ENCODE measurements at regions not wholly inside any gene's neighbourhood (a gene's known extent, or its start where the extent isn't known, plus 50 kb on each side); places are given as distances from the start of the nearest gene placed in this dataset.
"Not testable (repeated sequence)": the region's sequence is repeated elsewhere in the genome, so short reads cannot be mapped to it uniquely, and the experiment has no call there.

DNA sequence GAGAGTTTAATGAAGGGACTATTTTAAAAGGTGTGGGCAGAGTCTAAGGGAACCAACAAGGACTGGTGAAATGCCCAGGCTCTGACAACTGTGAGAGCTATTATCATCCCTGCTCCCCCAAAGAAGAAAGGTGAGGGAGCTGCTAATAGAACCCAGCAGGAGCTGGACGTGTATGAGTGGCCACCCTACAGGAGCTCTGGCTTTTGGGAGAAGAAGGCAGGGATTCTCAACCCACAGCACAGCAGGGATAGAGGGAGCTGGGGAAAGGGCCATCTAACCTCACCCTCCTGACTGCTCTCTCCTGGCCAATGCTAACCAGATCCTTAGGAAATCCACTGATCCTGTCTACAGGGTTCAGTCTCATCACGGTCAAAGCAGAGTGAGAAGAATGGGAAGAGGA, 57.1 kb downstream of the GRIN2B start:
- DNase-seq (ENCODE audit: low spot score) = no peak

DNA sequence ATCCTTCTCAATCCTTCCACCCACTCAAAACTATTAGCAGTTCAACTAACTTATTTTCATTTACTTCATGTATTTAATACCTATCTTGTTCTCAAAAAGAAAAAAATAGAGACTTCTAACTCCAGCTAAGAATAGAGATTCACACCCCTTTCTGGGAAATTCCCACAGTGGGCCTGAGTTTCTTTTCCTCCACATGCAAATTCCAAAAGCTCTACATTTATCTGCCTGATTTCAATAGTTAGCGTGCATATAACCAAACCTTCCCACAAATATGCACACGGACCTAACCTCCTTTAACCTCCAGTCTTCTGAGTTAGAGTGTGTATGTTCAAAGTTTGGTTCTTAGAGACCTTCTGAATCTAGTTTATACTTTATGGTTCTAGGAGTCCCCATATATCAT, 62.5 kb downstream of the GRIN2B start:
- ATAC-seq = no peak
- DNase-seq (ENCODE audit: low spot score) = no peak

More for the DNA sequence above, 57.1 kb downstream of the GRIN2B start:
- no peak for ATAC-seq

DNA sequence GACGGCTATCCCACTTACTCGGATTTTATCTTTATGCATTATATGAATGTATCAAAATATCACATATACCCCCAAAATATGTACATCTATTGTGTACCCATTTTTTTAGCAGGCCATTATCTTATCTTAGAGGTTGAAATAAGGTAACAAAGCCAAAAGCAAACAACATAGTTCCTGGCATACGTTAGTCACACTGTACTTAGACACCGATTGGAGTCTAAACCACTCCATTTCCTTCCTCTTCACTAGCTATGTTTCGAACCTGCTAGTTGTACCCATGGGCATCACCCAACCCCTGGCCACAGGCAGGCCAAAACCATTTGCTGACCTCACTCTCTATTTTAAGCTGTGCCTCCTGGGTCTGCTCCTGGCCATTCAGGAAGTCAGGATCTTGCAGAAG, 66.3 kb downstream of the GRIN2B start:
- DNase-seq (ENCODE audit: low spot score) = no peak
- ATAC-seq = no peak

DNA sequence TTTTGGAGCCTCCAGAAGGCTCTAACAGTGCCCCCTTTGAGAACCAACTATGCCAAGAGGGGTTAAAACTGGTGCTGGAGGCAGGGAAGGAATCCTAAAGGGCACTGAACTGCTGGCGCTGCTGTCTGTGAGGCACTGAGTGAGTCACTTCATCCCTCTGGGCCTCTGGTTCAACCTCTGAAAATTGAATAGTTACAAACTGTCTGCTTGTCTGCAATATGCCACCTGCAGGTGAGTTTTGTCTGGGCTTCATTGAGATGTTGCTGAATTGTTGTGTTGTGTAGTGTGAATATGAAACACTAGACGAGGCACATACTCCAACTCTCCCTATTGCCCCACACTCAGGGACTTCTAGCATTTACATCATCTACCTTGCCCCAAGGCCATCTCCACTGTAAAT, 68.0 kb downstream of the GRIN2B start:
- ATAC-seq = no peak
- no peak for DNase-seq (ENCODE audit: low spot score)

DNA sequence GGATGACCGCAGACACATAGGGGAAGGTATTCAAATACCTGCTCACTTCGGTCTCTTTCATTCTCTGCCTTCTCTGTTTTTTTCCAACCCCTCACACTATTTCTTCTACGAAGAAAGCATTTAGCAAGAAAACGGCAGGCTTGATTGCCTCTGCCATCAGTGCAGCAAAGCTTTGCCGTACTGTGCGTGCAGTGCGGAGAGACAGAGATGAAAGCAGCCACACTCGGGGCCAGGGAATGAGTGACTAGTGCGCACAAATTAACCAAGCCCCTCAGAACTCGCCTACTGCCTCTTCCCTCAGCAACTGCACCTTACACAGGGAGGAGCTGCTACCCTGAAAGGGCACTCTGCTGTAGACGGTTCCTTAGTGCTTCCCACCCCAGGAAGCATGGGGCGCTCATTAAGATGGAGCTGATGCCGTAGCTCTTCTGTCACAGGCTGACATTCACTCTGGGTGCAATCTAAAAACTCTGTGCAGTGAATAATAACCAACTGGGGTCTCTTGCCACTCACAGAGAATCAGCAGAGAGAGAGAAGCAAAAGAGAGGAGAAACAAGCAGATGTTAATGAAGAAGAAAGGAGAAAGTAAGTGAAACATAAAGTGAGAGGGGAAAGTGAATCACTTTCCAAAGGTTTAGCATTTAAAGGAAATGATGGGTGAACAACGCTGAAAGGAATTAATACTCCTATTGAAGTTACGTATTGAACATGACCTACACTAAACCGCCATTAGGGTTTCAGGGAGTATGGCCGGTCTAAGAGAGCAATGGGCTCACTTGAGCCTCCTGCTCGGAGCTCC, 69.4 kb downstream of the GRIN2B start:
- DNase-seq (ENCODE audit: low spot score) (no peak), ATAC-seq (no peak)

DNA sequence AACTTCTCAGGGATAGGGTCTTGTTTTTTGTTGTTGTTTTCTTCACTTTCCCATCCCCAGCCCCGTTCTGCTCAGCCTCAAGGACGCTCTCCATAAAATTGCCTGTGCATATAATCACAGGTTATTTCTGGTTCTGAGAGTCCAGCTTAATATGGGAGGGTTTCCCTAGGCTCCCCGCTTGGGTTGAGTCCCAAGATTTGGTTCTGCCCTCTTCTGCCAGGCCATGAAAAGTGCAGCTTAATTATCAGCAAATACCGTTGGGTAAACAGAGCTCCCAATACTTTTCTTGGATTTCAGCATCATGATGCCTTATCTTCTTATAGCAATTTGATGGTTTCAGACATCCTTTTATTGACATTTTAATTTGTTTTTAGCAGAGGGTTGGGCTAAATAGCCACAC, 75.6 kb downstream of the GRIN2B start:
- no peak for DNase-seq (ENCODE audit: low spot score)
- ATAC-seq = no peak

DNA sequence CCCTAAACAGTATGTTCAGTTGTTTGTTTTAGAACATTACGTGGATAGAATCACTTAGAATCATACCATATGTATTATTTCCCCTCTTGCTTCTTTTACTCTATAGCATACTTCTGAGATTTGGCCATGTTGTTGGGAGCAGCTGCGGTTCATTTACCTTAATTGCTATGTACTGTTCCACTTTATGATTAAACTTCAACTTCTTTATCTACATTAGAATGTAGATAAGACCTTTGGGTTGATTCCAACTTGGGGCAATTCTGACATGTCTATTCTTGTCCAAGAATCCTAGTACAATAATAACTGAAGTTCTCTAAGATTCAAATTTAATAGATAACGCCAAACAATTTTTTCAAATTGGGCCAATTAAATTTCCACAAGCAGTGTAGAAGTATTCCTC, 80.7 kb downstream of the GRIN2B start:
- no peak for DNase-seq (ENCODE audit: low spot score)
- no peak for ATAC-seq

DNA sequence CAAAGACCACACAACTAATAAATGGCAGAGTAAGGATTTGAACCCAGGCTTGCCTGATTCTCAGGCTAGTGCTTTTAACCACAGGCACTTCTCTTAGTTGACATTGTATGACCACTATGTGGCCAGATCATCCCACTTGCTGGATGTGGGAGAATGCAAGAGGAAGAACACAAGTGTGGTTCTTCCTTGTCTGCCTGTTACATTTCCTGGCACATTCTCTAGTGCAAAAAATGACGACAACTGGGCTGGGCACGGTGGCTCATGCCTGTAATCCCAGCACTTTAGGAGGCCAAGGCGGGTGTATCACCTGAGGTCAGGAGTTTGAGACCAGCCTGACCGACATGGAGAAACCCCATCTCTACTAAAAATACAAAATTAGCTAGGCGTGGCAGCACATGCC, 83.0 kb downstream of the GRIN2B start:
- not testable (repeated sequence) for ATAC-seq; DNase-seq (ENCODE audit: low spot score)

DNA sequence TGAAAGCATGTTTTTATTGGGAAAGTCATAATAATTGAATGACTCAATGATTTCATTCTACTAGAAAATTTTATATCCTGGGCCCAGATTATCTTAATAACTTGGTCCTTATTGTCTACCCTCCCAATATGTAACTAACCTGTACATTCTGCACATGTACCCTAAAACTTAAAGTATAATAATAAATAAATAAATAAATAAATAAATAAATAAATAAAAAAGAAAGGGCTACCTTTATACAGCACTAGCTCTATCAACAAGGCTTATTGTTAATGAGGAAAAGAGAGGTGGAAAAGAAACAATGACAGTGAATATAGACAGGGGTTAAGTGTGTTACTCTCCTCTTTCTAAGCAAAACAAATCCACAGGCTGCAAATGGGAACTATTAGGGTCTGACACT, 83.6 kb downstream of the GRIN2B start:
- no peak for ATAC-seq
- no peak for DNase-seq (ENCODE audit: low spot score)

DNA sequence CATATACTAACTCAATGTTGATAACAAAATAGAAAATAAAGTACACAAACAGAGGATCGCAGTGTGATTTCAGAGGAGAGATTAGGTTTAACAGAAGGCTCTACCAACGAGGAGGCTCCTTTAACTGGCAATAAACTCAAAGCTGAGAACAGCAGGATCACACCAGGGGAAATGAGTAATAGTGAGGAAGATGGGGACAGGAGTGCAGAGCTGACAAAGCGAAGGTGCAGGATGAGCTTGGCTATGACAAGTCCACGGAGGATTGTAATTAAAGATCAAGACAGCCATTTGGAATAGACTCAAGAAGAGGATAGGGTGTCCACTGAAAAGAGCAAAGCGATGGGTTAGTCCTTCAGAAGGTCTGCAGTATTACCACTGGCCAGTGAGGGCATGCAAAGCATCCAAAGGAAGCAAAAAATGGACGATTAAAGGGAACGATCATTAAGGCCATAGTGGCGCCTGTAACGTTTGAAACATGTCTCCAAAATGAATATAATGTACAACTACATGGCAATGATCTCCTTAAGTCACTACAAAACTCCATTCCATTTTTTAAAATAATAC, 85.3 kb downstream of the GRIN2B start:
- no peak for DNase-seq (ENCODE audit: low spot score)
- no peak for ATAC-seq

DNA sequence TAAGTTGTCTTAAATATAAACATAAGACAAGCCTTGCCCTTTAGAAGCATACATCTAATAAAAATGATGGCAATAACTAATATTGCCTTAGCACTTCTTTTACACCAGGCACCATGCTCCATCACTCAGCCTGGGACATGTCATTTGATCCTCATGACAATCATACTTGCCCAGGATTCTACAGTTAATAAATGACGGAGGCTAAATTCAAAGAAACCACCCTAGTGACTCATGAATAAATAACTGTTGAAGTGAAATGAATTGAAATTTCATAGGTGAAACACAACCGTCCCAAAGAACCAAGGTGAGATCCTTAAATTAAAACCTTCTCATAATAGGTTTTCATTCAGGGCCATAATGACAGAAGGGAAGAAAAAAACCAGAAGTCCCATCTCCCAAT, 89.5 kb downstream of the GRIN2B start:
- DNase-seq (ENCODE audit: low spot score) (no peak), ATAC-seq (no peak)

DNA sequence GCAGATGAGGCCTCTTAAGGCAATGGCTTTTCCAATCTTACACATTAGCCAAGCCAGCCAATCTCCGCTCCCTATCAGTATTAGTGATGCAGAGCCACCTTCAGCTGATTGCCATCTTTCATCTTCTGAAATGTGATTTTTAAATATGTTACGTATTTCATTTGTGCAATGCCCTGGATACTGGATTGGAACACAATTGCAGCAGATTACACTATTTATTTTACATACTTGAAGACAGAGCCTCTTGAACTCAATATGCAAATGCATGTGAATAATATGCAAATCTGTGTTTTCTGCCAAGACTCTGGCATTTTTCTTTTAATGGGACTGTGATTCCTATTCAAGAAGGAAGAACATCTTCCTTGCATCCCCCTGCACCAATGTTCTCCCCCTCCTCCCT, 90.5 kb downstream of the GRIN2B start:
- ATAC-seq = no peak
- DNase-seq (ENCODE audit: low spot score) = no peak

DNA sequence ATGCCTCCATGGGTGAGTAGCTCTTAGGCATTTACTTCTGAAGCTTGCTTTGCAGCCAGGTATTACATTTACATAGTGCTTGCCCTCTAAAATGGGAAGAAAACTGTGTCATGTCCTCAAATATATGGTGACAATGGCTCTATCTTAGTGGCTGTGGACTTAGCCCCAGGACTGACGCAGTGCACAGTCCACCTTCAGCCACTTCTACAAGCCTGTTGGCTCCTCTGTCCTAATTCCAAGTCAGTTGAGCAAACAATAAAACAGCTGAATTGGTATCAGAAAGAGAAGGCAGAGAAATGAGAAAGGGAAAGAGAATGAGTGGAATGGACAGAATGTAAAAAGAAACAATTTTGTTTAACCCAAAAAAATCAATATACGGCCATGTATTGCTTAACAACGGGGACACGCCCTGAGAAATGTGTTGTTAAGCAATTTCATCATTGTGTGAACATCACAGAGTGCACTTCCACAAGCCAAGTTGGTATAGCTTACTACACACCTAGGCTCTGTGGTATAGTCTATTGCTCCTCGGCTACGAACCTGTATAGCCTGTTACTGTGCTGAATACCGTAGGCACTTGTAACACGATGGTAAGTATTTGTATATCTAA, 93.5 kb downstream of the GRIN2B start:
- ATAC-seq = peak; percentile 95
- no peak for DNase-seq (ENCODE audit: low spot score)

DNA sequence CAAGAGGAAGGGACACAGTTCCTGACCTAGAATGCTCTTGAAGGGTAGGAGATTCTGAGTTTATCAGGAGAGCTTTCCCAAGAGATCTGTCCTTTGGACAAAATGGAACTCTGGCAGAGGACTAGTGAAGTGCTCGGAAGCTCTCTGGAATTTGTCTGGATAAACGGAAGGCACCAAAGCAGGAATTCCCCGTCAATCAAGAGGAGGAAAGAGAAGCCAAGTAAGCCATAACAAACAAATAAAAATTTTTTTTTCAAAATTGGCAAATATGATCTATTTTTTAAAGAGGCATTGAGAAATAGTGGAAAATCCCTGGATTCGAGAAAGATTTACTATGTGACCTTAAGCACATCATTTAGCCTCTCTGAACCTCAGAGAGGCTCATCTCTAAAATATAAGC, 99.2 kb downstream of the GRIN2B start:
- DNase-seq (ENCODE audit: low spot score) (no peak), ATAC-seq (no peak)

DNA sequence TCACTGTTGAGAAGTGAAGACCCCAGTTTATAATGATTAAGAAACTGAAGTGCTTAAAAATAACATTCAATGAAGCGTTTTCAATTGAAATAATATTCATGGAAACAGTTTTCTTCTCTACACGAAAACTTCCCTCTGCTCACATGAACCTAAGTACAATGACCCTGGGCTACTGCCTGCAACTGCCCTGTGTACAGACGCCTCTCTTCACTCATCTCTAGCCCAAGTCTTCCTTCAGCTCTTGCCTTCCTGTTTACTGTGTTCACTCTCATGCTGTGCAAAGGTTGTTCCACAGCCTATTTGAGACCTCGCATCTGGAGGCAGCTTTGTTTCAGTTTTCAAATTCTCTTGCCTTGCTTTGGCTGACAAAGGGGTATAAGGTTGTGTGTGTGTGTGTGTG, 100.8 kb downstream of the GRIN2B start:
- ATAC-seq (peak; percentile 44), DNase-seq (ENCODE audit: low spot score) (no peak)

DNA sequence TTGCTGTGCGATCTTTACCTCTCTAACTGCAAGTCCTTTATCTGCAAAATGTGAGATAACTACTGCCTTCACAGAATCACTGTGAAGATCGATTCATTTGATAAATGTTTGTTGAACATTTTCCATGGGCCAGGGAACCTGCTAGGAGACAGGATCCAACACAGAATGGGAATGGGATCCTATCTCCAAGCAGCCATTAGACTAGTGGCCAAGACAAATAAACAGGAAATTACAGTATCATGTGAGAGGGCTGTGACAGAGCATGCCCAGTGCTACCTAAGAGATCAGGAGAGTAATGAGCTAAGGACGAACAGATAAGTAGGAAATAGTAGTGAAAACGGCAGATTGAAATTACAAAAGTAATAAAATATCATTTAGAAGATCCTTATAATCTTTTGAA, 105.7 kb downstream of the GRIN2B start:
- ATAC-seq (no peak), DNase-seq (ENCODE audit: low spot score) (no peak)

DNA sequence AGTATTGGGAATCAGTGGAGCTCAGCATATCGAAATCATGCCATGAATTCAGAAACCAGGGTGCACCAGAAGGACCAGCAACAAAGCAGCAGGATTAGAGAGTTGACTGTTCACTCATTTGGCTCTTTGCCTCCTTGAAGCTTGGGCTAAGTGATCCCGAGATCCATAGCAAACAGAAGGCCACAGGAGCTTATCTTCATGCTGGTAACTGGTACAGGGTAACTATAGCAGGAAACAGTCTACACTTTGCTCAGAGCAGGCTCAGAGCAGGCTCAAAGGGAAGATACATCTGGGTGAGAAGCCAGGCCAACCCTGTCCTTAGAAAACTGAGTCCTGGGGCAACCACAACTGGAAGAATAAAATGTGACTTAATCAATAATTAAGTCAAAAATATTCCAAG, 111.1 kb downstream of the GRIN2B start:
- ATAC-seq (no peak), DNase-seq (ENCODE audit: low spot score) (no peak)

DNA sequence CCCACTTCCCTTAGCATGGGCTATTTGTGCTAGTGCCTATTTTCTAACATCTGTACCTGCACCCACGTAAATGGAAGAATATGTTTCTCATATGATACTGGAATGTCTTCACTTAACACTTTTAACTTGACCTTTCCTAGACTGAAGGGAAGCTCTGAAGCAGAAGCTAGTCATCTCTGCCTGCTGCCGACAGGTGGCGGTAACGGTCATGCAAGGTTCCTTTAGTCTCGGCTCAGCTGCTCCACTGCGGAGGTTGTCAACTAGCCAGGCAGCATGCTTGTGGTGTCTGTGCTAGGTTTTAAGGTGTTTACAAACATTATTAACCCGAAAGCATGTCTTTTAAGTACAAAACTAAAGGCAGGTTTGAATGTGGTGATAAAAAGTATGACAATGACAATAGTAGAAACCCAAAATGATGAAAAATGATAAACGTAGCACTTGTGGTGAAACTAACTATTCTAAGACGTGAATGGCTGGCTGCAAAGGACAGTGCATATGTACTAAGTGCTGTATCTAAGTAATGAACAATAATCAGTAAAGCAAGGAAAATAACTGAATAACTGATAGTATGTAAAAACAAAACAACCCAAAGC, 117.2 kb downstream of the GRIN2B start:
- peak; percentile 72 for DNase-seq (ENCODE audit: low spot score)
- ATAC-seq = peak; percentile 100

DNA sequence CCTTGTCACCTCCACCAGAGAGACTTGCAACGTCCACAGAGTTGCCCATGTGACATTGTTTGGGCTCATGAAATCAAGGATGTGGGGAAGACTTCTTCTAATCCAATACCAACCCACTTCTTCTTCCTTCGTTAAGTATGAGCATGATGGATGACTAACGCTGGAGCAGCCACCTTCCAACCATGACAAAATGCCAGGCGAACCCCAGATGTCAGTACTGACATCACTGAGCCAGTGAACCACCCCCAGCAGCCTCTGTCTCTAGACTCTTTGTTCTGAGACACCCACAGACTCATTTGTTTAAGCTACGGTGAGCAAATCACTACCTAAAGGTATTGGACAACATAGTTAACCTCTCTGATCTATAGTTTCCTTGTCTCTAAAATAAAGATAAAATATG, 123.7 kb downstream of the GRIN2B start:
- no peak for DNase-seq (ENCODE audit: low spot score)
- no peak for ATAC-seq

DNA sequence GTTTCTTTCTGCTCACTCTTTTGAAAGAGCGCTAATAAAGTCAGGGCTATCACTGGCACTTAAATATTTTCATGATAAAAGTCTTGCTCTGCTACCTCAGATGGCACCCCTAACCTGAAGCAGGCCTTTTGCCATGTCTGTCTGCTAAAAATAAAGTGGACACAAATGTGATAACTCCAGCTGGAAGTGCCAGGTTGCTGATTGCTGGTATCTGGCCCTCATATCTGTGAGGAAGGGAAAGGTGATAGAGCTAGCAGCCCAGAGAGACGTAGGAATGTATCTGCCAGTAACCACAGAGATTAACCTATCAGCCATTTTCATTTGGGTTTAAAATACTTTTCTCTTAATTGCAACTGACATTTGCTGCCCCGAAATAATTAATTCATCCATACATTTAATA, 127.9 kb downstream of the GRIN2B start:
- ATAC-seq (no peak), DNase-seq (ENCODE audit: low spot score) (no peak)

DNA sequence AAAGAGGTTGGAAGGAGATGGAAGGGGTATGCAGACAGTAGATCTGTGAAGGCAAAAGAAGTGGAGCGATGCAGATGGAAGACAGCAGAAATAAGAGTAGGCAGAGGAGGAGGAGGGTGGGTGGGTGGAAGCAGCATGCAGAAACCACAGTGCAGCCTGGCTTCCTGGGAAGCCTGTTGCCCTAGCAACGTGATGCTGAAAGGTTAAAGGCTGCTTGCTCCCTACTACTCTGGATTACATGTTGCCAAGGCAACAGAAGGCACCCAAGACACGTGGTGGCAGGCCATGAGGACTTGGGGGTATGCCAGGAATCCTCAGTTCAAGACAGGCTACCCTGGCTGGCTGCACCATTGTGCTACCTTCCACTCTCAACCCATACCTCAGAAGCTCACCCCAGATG, 129.6 kb downstream of the GRIN2B start:
- peak; percentile 39 for ATAC-seq

DNA sequence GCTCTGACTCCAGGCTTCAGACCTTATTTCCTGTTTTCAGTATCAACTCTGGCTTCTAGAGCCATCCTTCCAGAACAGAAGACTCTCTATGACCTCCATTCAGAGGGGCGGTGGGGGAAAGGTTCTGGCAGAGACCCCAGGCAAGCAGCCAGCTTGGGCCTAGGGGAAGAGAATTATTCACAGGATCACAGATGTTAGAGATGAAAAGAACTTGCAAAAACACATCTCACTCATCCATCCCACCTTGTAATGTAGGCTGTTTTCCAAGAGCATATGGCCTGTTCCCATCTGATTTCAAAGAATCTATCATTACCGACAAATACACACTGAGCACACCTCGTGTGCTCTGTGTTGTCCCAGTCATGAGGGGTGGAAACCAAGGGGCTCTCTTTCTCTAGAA, 131.9 kb downstream of the GRIN2B start:
- ATAC-seq = no peak
- no peak for DNase-seq (ENCODE audit: low spot score)

More for the DNA sequence above, 129.6 kb downstream of the GRIN2B start:
- no peak for DNase-seq (ENCODE audit: low spot score)

All from left lobe of liver (tissue), 2 donors.